IPS DF 6.9 (cell line): ENCODE measurements at regions not wholly inside any gene's neighbourhood (a gene's known extent, or its start where the extent isn't known, plus 50 kb on each side); places are given as distances from the start of the nearest gene placed in this dataset.
"Not testable (repeated sequence)": the region's sequence is repeated elsewhere in the genome, so short reads cannot be mapped to it uniquely, and the experiment has no call there.

Experiments used
- DNase-seq: peaks from one replicate; pipeline ENCODE4 v3.0.0-alpha.2; 2013; ENCODE audit warnings: low read depth, low spot score
- H3K27ac ChIP-seq: one replicate; pipeline ENCODE4 v1.5.1; 2013; ENCODE audit warnings: low read length, control low read depth
- H3K27me3 ChIP-seq: 2 replicates; pipeline ENCODE4 v1.6.1; 2013; ENCODE audit warnings: mild to moderate bottlenecking, low read length; ENCODE audit not compliant: control insufficient read depth, insufficient read depth
- H3K36me3 ChIP-seq: 2 replicates; pipeline ENCODE4 v1.6.1; 2013; ENCODE audit warnings: low read length; ENCODE audit not compliant: control insufficient read depth, insufficient read depth
- H3K4me1 ChIP-seq: 2 replicates; pipeline ENCODE4 v1.6.1; 2013; ENCODE audit warnings: low read length; ENCODE audit not compliant: control insufficient read depth, insufficient read depth
- H3K4me3 ChIP-seq: 2 replicates; pipeline ENCODE4 v1.5.1; 2013; ENCODE audit warnings: mild to moderate bottlenecking, low read length
- H3K9me3 ChIP-seq: 2 replicates; pipeline ENCODE4 v1.6.1; 2013; ENCODE audit warnings: low read length, inconsistent platforms; ENCODE audit not compliant: control insufficient read depth, insufficient read depth
- WGBS: extraction: QIAGEN DNeasy Blood & Tissue Kit; methylation state at CpG from one replicate; pipeline ENCODE4 v1.1.7; 2013; ENCODE audit warnings: mixed read lengths, missing lambda C conversion rate; ENCODE audit not compliant: insufficient read length, insufficient coverage; 5-methylcytosine and 5-hydroxymethylcytosine counted together

DNA sequence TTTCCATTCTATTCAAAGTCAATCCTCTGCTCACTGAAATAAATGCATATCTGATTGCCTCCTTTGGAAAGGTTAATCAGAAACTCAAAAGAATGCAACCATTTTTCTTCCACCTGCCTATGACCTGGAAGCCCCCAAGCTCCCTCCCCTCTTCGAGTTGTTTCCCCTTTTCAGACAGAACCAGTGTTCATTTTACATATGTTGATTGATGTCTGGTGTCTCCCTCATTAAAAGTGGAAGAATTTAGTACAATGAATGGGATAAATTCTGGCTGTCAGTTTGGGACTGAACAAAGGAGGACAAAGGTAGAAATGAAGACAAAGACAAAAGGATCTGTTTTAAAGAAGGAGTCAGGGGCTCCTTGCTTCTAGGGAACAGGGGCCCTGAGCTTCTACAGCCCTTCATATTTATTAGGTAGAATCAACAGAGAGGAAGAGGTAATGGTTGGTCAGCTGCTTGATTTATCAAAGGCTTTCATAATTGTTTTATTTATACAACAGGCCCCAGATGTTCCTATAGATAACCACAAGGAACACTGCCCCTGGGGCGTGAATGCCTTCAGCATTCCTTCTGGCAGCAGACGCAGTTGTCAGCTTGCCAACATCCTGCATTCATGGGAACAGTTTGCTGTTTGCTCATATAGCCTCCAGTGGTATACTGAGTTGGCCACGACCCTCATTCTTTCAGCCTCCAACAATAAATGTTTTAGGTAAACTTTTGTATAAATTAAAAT, 949.8 kb upstream of the LRATD1 start:
- peaks cover 11% of the 10 kb centered on the region for H3K27me3 ChIP-seq
- H3K4me3 ChIP-seq, result no peak overlapping the region
- H3K27ac ChIP-seq, result no peak overlapping the region
- no peaks in the 10 kb centered on the region for H3K36me3 ChIP-seq
- no peaks in the 10 kb centered on the region for H3K4me1 ChIP-seq
- H3K9me3 ChIP-seq, result no peaks in the 10 kb centered on the region
- DNase-seq, result no peak
- no CpG with 5 or more reads among the region's 4 CpGs for WGBS

DNA sequence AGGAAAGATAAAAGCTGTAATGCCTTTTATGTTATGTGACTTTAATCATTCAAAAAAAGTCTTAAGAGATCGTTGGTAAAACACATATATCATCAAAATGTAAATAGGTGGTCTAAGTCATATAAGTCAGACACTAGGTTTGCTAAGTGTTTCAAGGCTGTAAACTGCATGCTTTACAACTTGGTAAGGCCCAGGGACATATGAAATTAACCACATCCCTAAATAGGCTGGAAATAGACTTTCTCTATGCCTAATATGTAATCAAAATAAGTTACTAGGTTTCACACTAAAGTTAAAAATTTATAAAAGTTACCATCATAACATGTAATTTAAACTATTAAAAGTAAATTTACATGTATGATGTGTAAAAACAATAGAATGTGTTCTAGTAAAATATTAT, 946.3 kb upstream of the LRATD1 start:
- no peak for DNase-seq
- Histone ChIP-seq H3K4me3 (no peak overlapping the region), H3K27ac (no peak overlapping the region), H3K9me3 (no peaks in the 10 kb centered on the region), H3K4me1 (no peaks in the 10 kb centered on the region), H3K27me3 (no peaks in the 10 kb centered on the region), H3K36me3 (no peaks in the 10 kb centered on the region)
- WGBS, result no CpG with 5 or more reads among the region's 1 CpG

DNA sequence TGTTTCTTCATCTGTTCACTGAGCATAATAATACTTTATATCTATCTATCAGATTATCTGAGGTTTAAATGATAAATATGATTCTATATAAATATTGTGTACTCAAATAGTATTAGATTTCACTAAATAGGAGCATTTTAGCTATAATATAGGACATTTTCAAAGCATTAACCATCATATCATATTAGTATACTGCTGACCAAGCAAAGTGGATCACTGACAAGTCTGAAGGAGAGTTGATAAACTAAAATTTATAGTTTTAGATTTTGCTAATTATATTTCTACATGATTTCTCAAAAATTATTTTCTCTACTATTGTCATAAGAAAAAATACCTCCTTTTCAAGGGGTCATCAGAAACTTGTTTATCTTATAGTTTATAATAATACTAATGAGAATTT, 937.8 kb upstream of the LRATD1 start:
- Histone ChIP-seq H3K9me3 (no peaks in the 10 kb centered on the region), H3K27me3 (no peaks in the 10 kb centered on the region), H3K4me3 (no peak overlapping the region), H3K4me1 (no peaks in the 10 kb centered on the region), H3K36me3 (no peaks in the 10 kb centered on the region), H3K27ac (no peak overlapping the region)
- DNase-seq, result no peak

DNA sequence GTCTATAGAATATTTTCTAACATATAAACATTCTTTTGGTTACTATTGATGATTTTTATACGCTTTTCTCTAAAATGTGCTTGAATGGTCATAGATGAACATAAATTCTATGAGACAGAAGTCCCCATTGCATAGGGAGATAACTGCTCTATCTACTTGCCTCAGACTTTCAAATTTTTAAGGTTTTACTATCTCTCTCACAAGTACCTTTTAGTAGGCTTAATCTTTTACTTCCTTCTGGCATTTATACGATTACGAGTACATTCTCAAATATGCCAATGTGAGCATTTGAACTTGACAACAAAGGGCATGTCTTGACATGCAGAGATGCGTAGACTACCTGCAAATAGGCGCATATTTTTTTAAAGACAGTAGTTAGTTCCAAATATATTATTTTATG, 935.9 kb upstream of the LRATD1 start:
- DNase-seq, result no peak
- no CpG with 5 or more reads among the region's 5 CpGs for WGBS
- no peaks in the 10 kb centered on the region for H3K9me3 ChIP-seq
- H3K4me1 ChIP-seq, result no peaks in the 10 kb centered on the region
- no peaks in the 10 kb centered on the region for H3K27me3 ChIP-seq
- no peak overlapping the region for H3K4me3 ChIP-seq
- no peak overlapping the region for H3K27ac ChIP-seq
- no peaks in the 10 kb centered on the region for H3K36me3 ChIP-seq

DNA sequence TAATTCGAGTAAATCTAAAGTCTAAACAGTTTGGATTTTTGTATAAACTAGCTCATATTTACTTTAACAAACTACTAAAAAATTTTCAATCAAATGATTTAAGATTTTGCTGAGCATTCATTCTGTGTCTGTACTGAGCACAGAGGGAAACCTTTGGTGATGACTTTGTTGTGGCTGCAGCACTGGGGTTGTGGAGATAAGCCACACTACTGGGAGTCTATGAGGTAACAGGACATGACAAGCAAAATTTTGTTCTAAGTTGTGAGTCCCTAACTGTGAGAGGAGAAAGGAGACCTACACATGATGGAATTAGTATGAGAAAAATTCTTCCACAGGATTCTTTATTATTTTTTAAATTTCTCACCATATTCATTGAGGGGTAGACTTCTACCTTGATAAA, 933.7 kb upstream of the LRATD1 start:
- WGBS, result no CpG with 5 or more reads among the region's 1 CpG
- Histone ChIP-seq H3K27me3 (no peaks in the 10 kb centered on the region), H3K4me3 (no peak overlapping the region), H3K4me1 (no peaks in the 10 kb centered on the region), H3K9me3 (no peaks in the 10 kb centered on the region), H3K27ac (no peak overlapping the region), H3K36me3 (no peaks in the 10 kb centered on the region)
- no peak for DNase-seq

DNA sequence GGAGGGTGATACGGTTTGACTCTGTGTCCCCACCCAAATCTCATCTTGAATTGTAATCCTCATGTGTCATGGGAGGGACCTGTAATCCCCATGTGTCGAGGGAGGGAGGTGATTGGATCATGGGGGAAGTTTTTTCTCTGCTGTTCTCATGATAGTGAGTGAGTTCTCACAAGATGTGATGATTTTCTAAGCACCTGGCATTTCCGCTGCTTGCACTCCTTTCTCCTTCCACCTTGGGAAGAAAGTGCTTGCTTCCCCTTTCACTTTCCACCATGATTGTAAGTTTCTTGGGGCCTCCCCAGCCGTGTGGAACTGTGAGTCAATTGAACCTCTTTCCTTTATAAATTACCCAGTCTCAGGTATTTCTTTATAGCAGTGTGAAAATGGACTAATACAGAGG, 932.6 kb upstream of the LRATD1 start:
- WGBS, result no CpG with 5 or more reads among the region's 4 CpGs

DNA sequence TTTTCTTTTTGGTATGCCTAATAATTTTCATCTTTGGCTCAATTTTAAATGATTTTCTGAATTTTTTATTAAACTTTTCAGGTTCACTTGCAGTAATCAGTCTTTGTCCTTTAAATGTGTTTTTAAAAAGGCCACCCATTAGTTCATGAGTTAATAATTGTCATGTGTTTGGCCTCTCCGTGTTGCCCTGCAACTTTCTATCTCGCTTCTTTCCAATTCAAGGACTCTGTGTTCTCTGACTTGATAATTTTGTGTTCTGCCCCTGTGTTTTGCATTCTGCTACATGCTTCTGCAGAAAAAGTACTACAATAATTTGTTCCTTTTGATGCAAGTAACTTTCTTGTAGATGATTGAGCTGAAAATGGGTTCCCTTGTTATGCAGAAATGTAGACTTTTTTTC, 921.4 kb upstream of the LRATD1 start:
- WGBS, result no CpG with 5 or more reads among the region's 2 CpGs
- no peak overlapping the region for H3K27ac ChIP-seq
- H3K36me3 ChIP-seq, result no peaks in the 10 kb centered on the region
- H3K4me1 ChIP-seq, result no peaks in the 10 kb centered on the region
- DNase-seq, result no peak
- no peaks in the 10 kb centered on the region for H3K9me3 ChIP-seq
- H3K27me3 ChIP-seq, result no peaks in the 10 kb centered on the region
- no peak overlapping the region for H3K4me3 ChIP-seq

More for the DNA sequence above, 932.6 kb upstream of the LRATD1 start:
- DNase-seq, H3K4me3 ChIP-seq, H3K27ac ChIP-seq, H3K4me1 ChIP-seq, H3K36me3 ChIP-seq, H3K9me3 ChIP-seq, H3K27me3 ChIP-seq: not testable (repeated sequence)

DNA sequence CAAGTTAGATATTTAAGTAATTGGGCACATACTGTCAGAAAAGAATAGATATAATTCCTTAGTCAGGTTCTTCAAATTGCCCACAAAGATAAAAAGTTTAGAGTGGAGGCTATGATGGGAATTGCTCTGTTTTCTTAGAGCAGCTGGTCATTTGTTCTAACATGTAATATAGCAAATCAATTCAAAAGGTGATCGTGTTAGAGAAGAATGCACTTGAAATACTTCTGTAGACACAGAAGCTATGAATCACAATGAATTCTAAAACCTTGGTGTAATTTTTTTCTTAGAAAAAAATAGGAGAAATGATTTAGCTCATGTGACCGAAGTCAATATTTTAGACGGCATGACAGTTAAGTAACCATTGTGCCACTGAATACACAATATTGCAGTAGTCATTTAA, 918.1 kb upstream of the LRATD1 start:
- Histone ChIP-seq H3K4me1 (no peaks in the 10 kb centered on the region), H3K9me3 (no peaks in the 10 kb centered on the region), H3K27me3 (no peaks in the 10 kb centered on the region), H3K36me3 (no peaks in the 10 kb centered on the region), H3K27ac (no peak overlapping the region), H3K4me3 (no peak overlapping the region)
- WGBS, result no CpG with 5 or more reads among the region's 3 CpGs
- DNase-seq, result no peak

DNA sequence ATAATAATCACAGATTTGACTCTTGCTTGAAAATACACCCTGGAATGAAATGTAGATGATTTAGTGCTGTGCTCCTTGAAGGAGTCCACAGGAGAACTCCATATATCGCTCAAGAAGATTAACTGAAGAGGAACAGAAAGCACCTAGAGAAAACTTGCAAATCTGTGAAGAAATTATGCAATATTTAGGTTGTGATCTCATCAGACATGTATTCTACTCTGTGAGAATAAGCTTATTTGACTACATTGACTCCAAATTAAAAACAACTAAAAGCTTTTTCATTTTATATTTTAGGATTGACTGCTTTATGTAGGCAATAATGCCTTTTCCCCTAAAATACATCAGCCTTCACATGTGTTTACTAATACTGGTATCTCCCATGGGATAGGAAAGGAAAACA, 906.6 kb upstream of the LRATD1 start:
- Histone ChIP-seq H3K27me3 (no peaks in the 10 kb centered on the region), H3K27ac (no peak overlapping the region), H3K4me3 (no peak overlapping the region), H3K36me3 (no peaks in the 10 kb centered on the region), H3K9me3 (no peaks in the 10 kb centered on the region), H3K4me1 (no peaks in the 10 kb centered on the region)
- DNase-seq, result no peak
- WGBS, result no CpG with 5 or more reads among the region's 1 CpG

DNA sequence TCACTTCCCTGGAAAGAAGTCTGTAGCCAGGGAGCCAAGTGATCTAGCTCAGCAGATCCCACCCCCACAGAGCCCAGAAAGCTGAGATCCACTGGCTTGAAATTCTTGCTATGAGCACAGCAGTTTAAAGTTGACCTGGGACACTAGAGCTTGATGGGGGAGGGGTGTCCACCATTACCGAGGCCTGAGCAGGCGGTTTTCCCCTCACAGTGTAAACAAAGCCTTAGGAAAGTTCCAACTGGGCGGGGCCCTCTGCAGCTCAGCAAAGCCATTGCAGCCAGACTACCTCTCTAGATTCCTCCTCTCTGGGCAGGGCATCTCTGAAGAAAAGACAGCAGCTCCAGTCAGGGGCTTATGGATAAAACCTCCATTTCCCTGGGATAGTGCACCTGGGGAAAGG, 887.2 kb upstream of the LRATD1 start:
- WGBS, result no CpG with 5 or more reads among the region's 3 CpGs
- no peaks in the 10 kb centered on the region for H3K36me3 ChIP-seq
- DNase-seq, result no peak
- H3K9me3 ChIP-seq, result peaks cover 2% of the 10 kb centered on the region
- H3K27me3 ChIP-seq, result no peaks in the 10 kb centered on the region
- H3K27ac ChIP-seq, result no peak overlapping the region
- H3K4me1 ChIP-seq, result peaks cover 6% of the 10 kb centered on the region
- H3K4me3 ChIP-seq, result no peak overlapping the region

DNA sequence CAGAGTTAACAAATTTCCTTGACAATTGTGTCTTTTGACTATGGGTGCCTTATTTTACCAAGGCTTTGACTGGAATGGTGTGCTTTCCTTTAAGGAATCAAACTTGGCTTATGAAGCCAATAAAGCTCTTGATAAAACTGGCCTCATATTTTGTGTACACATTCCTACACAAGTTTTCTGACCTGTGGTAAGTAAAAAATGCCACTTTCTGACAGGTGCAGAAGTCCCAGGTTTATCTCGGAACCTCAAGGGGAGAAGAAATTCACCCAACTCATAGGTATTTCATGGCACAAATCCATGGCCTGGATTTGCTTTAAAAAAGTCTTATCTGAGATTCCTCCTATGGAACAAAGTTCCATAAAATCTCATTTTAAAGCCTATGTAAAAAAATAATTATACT, 880.6 kb upstream of the LRATD1 start:
- WGBS, result no CpG with 5 or more reads among the region's 1 CpG
- Histone ChIP-seq H3K36me3 (no peaks in the 10 kb centered on the region), H3K4me1 (no peaks in the 10 kb centered on the region), H3K27ac (no peak overlapping the region), H3K4me3 (no peak overlapping the region), H3K9me3 (no peaks in the 10 kb centered on the region), H3K27me3 (no peaks in the 10 kb centered on the region)
- DNase-seq, result no peak
